ENCODE measurements at regions not wholly inside any gene's neighbourhood (a gene's known extent, or its start where the extent isn't known, plus 50 kb on each side); places are given as distances from the start of the nearest gene placed in this dataset.
A peak's percentile ranks its signal among the peaks of the same experiment; 100 is the strongest.

GRCh38 chr11:29781268-29781667 is 235.6 kb downstream of the KCNA4 start:
- no peak for DNase-seq (ENCODE audit: low read depth)

- DNase-seq (ENCODE audit: low read depth), result no peak
Observed at GRCh38 chr11:29780756-29781155, 236.1 kb downstream of the KCNA4 start.

DNA sequence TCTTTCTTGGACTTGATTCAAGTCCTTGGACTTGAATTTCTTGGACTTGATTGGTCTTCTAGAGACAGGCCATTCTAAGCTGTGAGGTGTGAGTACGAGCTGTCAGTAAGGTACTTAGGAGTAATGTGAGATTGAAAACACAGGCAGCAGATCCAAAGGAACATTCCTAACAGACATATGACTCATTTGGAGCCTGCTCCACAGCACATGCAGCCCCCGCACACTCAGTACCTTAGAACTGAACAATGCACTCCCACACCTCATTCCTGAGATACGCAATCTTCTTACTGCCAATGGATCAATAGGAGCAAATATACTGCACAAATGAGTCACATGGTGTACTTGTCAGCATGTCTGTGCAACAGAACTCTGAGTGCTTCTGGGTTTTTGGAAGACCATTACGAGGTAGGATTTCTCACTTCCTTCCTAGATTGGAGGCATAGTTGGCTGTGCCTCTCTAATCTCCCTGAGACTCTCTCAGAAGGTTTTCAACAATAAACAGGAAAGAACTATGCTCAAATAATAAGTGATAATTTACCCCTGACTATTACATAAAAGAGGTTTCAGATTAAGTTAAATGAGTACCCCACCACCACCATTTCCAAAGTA is 243.1 kb downstream of the KCNA4 start:
- DNase-seq (ENCODE audit: low read depth), result no peak

DNA sequence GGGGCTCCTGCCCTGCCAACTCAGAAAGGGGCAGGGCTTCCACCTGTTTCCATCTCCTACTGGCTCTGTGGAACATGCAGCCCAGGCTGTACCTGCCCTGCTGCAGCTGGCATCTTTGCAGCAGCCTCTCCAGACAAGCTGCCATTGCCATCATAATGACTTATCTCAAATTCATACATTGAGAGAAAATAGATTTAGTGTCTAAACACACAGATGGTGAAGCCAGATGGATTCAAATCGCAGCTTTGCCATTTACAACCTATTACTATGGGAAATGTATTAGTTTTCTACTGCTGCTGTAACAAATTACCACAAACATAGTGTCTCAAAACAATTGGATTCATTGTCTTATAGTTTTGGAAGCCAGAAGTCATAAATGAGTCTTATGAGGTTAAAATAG is 260.0 kb downstream of the KCNA4 start:
- no peak for DNase-seq (ENCODE audit: low read depth)

GRCh38 chr11:29755474-29755873 is 261.4 kb downstream of the KCNA4 start:
- DNase-seq (ENCODE audit: low read depth), result no peak

GRCh38 chr11:29751618-29752017 is 265.2 kb downstream of the KCNA4 start:
- no peak for DNase-seq (ENCODE audit: low read depth)

- DNase-seq (ENCODE audit: low read depth), result no peak
Observed at GRCh38 chr11:29750392-29750791, 266.4 kb downstream of the KCNA4 start.

DNA sequence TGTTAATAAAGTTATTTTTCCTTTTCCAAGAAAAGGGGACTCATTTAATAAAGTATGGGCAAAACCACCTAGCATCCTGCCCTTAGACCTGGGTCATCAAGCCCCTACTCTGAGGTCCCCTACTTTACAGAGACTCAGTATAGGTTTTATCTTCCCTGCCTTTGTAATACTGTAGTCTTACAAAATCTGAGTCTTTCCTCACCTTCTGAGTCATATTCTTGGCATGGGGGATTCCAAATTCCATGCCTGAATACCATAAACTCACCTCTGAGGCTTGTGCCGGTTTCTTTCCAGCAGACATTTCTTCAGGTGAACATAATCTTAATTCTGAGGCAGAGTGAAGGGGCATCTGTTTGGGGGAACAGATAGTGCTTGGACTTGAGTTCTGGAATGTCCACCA is 282.5 kb downstream of the KCNA4 start:
- DNase-seq (ENCODE audit: low read depth), result no peak

DNA sequence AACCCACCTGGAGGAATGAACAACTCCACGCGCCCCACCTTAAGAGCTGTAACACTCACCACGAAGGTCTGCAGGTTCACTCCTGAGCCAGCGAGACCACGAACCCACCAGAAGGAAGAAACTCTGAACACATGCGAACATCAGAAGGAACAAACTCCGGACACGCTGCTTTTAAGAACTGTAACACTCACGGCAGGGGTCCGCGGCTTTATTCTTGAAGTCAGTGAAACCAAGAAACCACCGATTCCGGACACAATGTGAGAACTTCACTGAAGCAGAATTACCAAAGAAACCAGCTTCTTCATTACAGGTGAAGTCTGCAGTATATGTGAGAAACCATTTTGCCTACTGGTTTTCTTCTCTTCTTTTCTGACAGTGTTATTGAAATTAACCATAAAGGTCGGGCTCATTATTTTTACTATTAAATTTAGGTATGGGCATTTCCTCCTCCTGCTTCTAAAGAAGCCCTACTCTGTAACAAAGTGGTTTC is 303.0 kb downstream of the KCNA4 start:
- DNase-seq (ENCODE audit: low read depth), result no peak

DNA sequence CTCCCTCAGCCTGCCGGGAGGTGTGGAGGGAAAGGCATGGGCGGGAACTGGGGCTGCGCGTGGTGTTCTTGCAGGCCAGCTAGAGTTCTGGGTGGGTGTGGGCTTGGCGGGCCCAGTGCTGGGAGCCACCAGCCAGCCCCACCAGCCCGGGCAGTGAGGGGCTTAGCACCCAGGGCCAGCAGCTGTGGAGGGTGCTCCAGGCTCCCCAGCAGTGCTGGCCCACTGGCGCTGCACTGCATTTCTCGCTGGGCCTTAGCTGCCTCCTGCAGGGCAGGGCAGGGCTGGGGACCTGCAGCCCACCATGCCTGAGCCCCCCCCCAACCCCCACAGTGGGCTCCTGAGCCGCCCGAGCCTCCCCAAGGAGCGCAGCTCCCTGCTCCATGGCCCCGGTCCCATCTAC is 304.2 kb downstream of the KCNA4 start:
- no peak for DNase-seq (ENCODE audit: low read depth)

DNA sequence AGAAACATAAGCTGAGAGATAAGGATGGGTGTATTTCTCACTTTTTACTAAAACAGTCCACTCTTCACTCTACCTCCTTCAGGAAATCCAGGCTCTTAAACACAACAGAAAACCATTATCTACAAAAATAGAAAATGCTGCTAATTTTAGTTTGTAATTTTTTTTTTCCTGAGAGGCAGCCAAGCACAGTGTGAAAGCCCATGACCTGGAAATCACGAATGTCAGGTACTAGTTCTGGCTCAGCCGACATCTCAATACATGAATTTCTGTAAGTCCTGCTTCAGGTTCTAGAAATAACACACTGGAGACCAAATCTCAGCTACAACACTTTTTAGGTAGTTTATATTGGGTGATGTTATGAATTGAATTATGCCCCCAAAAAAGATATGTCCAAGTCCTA is 308.9 kb downstream of the KCNA4 start:
- DNase-seq (ENCODE audit: low read depth), result no peak

DNA sequence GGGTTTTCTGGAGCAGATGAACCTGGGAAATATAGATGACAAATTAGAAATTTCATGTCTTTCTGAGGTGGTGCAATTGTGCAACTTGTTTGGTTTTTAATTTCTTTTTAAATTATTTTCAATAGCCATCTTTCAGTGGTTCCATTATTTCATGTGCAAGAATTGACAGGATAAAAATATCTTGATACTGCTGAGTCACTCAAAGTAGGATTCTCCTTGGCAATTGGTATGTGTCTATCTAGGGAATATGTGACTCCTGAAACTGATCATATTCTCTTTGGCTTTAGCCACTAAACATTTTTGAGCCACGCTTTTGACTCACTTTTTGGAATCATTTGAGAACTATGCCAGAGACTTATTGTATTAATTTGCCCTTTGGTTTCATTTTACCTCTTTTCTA is 331.5 kb downstream of the KCNA4 start:
- no peak for DNase-seq (ENCODE audit: low read depth)

- no peak for DNase-seq (ENCODE audit: low read depth)
Observed at GRCh38 chr11:29682856-29683255, 334.0 kb downstream of the KCNA4 start.

- DNase-seq (ENCODE audit: low read depth), result no peak
Observed at GRCh38 chr11:29679996-29680395, 336.8 kb downstream of the KCNA4 start.

GRCh38 chr11:29676993-29677392 is 339.8 kb downstream of the KCNA4 start:
- no peak for DNase-seq (ENCODE audit: low read depth)

DNA sequence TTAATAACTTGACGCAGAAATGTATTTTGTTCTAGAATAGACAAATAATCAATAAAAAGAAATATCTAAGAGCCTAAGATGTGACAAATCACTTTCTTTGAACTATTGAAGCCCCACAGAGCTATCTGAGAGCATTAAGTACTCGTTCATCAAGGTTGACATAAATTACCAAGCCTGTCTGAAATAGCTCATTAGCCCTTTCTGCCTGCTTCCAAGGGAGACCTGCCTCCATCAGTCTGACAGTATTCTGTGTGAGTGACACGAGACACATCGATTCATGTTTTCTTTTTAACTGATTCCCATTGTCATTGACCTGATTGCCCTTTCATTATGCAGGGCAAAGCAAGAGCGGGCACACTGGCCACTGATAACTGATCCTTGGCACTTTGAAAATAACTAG is 347.5 kb downstream of the KCNA4 start:
- no peak for DNase-seq (ENCODE audit: low read depth)

DNA sequence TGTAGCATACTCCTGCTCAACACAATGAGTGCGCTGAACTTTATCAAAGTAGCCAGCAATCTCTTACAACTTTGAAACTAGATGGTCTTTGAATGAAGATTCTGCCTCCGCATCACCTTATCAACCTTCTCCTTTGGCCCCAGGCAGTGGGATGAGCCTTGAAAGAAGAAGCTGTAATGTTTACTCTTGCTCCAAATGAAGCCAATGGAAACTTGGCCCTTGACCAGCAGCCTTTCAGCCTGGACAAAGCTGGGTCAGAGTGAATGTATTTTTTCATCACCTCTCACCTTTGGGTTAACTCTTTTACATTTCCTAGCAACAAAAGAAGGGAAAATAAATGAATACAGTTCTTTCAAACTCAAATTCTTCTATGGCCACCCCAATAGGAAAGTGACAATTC is 359.1 kb downstream of the KCNA4 start:
- no peak for DNase-seq (ENCODE audit: low read depth)

- no peak for DNase-seq (ENCODE audit: low read depth)
Observed at GRCh38 chr11:29656597-29656996, 360.2 kb downstream of the KCNA4 start.

DNA sequence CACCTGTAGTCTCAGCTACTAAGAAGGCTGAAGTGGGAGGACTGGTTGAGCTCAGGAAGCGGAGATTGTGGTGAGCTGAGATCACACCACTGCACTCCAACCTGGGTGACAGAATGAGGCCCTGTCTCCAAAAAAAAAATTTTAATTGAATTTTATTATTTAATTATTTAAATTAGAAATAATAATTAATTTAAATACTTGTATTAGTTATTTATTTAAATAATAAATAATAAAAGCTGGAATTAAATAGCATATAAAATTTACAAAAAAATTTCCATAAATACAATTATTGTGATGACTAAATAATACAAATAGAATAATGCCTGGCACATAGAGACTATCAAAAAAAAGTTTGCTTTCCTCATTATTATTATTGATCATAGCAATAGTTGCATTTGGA is 371.5 kb downstream of the KCNA4 start:
- no peak for DNase-seq (ENCODE audit: low read depth)

- DNase-seq (ENCODE audit: low read depth), result peak; percentile 3
Observed at GRCh38 chr11:29641201-29641600, 375.6 kb downstream of the KCNA4 start.

GRCh38 chr11:29634744-29635143 is 382.1 kb downstream of the KCNA4 start:
- DNase-seq (ENCODE audit: low read depth), result no peak

DNA sequence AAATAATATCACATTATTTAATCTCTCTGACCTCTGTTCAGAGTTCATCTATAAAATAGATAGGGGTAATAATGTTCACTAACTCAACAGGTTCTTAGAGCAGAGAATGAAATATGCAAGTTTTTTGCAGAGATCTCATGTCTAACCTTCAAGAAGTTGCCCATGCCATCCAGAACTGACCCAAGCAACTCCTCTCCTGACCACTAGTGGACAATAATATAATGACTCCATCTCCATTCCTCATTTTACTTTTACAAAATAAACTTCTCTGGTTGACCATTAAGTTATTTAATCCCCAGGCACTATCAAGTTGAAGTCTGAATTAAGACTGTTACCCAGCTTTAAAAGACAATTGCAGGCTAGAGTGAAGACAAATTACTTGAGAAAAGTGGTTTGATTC is 382.6 kb downstream of the KCNA4 start:
- DNase-seq (ENCODE audit: low read depth), result peak; percentile 18

GRCh38 chr11:29629286-29629685 is 387.5 kb downstream of the KCNA4 start:
- DNase-seq (ENCODE audit: low read depth), result no peak

GRCh38 chr11:29628609-29629008 is 388.2 kb downstream of the KCNA4 start:
- no peak for DNase-seq (ENCODE audit: low read depth)

- no peak for DNase-seq (ENCODE audit: low read depth)
Observed at GRCh38 chr11:29627541-29627940, 389.3 kb downstream of the KCNA4 start.
